ENCODE measurements at regions not wholly inside any gene's neighbourhood (a gene's known extent, or its start where the extent isn't known, plus 50 kb on each side); places are given as distances from the start of the nearest gene placed in this dataset.

- no TSS peak for BruUV-seq (replicated peaks)
- ATAC-seq = no peak
- H3K9me3 ChIP-seq (ENCODE audit: control insufficient read depth in 1 of 2, insufficient read depth in 1 of 2, low read depth in 1 of 2, low read length in 2 of 2) = peaks cover 4 to 18% of the 10 kb centered on the region in 2 experiments; a peak in 2 of 4 replicates
- DNase-seq (ENCODE audit: low read depth, low spot score) = no peak
- no peak for TF ChIP-seq SIN3A (IDR thresholded peaks at IDR 0.05; ENCODE audit: low read depth)
- TF ChIP-seq SRF (IDR thresholded peaks at IDR 0.05; ENCODE audit: low read depth) = no peak
- TF ChIP-seq TCF7L2 (IDR thresholded peaks at IDR 0.05; ENCODE audit: borderline replicate concordance, extremely low read depth, insufficient read depth, insufficient read length) = no peak
- TF ChIP-seq REST (IDR thresholded peaks at IDR 0.05; ENCODE audit: low read depth) = no peak
- no peak for TF ChIP-seq EGR1 (IDR thresholded peaks at IDR 0.05; ENCODE audit: low read depth)
- H3K4me2 ChIP-seq (ENCODE audit: low read length) = no peak overlapping the region
- H3K27ac ChIP-seq (ENCODE audit: low read depth, low read length) = no peak overlapping the region
- H3K79me2 ChIP-seq (ENCODE audit: insufficient read depth, low read length) = no peaks in the 10 kb centered on the region
- intact Hi-C loops (cut with micrococcal nuclease) = no loop called here
- no peak overlapping the region for H3K4me3 ChIP-seq (replicated peaks in 1 of 2; ENCODE audit: low read depth in 1 of 2, low read length in 2 of 2)
- CTCF ChIA-PET = no interaction called here
- POLR2A ChIA-PET = no interaction called here
- H3K27me3 ChIP-seq (ENCODE audit: insufficient read depth, low read length) = no peaks in the 10 kb centered on the region
- no peaks in the 10 kb centered on the region for H3K4me1 ChIP-seq (ENCODE audit: control insufficient read depth in 1 of 2, insufficient read depth in 2 of 2, low read length in 2 of 2)
- H3K36me3 ChIP-seq (ENCODE audit: control insufficient read depth in 1 of 2, insufficient read depth in 2 of 2, low read length in 2 of 2) = no peaks in the 10 kb centered on the region
- RAD21 ChIA-PET (ENCODE audit: low non-redundant PET in 1 of 2, low total read pairs in 2 of 2, uncharacterized antibody in 2 of 2, unreplicated experiment in 2 of 2) = no interaction called here
- no peak overlapping the region for H3K9ac ChIP-seq (ENCODE audit: low read length)
- no peaks in the 10 kb centered on the region for H4K20me1 ChIP-seq (ENCODE audit: insufficient read depth)
- no peak overlapping the region for H2AFZ ChIP-seq (ENCODE audit: low read depth, low read length, poor library complexity, severe bottlenecking)
- H3K9me2 ChIP-seq (ENCODE audit: insufficient read depth) = no peaks in the 10 kb centered on the region
Observed at GRCh38 chr11:37724315-37724714, 1126.3 kb upstream of the RAG2 start.

- no peaks in the 10 kb centered on the region for H3K36me3 ChIP-seq (ENCODE audit: control insufficient read depth in 1 of 2, insufficient read depth in 2 of 2, low read length in 2 of 2)
- ChIA-PET RAD21 (ENCODE audit: low non-redundant PET in 1 of 2, low total read pairs in 2 of 2, uncharacterized antibody in 2 of 2, unreplicated experiment in 2 of 2) (no interaction called here), POLR2A (no interaction called here), CTCF (no interaction called here)
- intact Hi-C loops (cut with micrococcal nuclease) = no loop called here
- TF ChIP-seq CBX3 (IDR thresholded peaks at IDR 0.05; ENCODE audit: low read depth) = no peak
- no peak for TF ChIP-seq SRF (IDR thresholded peaks at IDR 0.05; ENCODE audit: low read depth)
- TF ChIP-seq SP1 (IDR thresholded peaks at IDR 0.05; ENCODE audit: low read depth) = no peak
- H3K4me1 ChIP-seq (ENCODE audit: control insufficient read depth in 1 of 2, insufficient read depth in 2 of 2, low read length in 2 of 2) = no peaks in the 10 kb centered on the region
- H3K4me3 ChIP-seq (replicated peaks in 1 of 2; ENCODE audit: low read depth in 1 of 2, low read length in 2 of 2) = no peak overlapping the region
- DNase-seq (ENCODE audit: low read depth, low spot score) (no peak), ATAC-seq (no peak)
- H3K27ac ChIP-seq (ENCODE audit: low read depth, low read length) = no peak overlapping the region
- no TSS peak for BruUV-seq (replicated peaks)
- H3K9me2 ChIP-seq (ENCODE audit: insufficient read depth) = no peaks in the 10 kb centered on the region
- no peak overlapping the region for H3K4me2 ChIP-seq (ENCODE audit: low read length)
- H3K79me2 ChIP-seq (ENCODE audit: insufficient read depth, low read length) = no peaks in the 10 kb centered on the region
- H4K20me1 ChIP-seq (ENCODE audit: insufficient read depth) = no peaks in the 10 kb centered on the region
- no peaks in the 10 kb centered on the region for H3K27me3 ChIP-seq (ENCODE audit: insufficient read depth, low read length)
- no peak overlapping the region for H2AFZ ChIP-seq (ENCODE audit: low read depth, low read length, poor library complexity, severe bottlenecking)
- no peak overlapping the region for H3K9ac ChIP-seq (ENCODE audit: low read length)
- H3K9me3 ChIP-seq (ENCODE audit: control insufficient read depth in 1 of 2, insufficient read depth in 1 of 2, low read depth in 1 of 2, low read length in 2 of 2) = peaks cover 10 to 25% of the 10 kb centered on the region in 2 experiments; a peak in 2 of 4 replicates
Observed at GRCh38 chr11:37721485-37721884, 1123.4 kb upstream of the RAG2 start.
